GM13977 (cell line): ENCODE measurements at regions not wholly inside any gene's neighbourhood (a gene's known extent, or its start where the extent isn't known, plus 50 kb on each side); places are given as distances from the start of the nearest gene placed in this dataset.

ENCODE experiments used
- DNase-seq: peaks from one replicate; pipeline ENCODE4 v3.0.0; 2012; ENCODE audit warnings: low spot score
- CTCF ChIP-seq: IDR thresholded peaks from 2 replicates; pipeline ENCODE4 v1.5.1; 2012; ENCODE audit warnings: mild to moderate bottlenecking, control low read depth; ENCODE audit not compliant: insufficient read depth; ENCODE audit errors: extremely low read depth, missing control alignments
- in situ Hi-C: fragments of 300-500 bp; cut with MboI; formaldehyde crosslinking; loops from one replicate; pipeline ENCODE4 v1.12.0; 2022; ENCODE audit warnings: low sequenced_read_pairs, low pct_unique_long_range_greater_than_20kb, mixed read lengths, inconsistent platforms; ENCODE audit not compliant: unreplicated experiment

DNA sequence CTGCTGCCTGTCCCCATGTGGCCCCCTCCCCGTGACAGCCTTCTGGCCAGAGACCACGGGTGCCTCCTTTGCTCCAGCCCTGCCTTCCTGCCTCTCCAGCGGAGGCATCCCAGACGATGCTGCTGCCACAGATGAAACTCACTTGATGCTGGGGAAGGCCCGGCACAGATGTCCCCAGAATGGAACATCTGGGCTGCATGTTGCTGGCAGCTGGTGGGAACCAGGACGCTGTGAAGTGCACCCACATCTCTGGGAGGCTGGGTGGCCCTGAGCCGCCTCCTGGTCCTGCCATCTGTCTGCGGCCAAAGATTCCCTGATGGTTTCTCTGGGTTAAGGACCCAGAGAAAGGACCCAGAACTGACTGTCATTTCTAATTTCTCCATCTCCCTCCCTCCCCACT, 51.9 kb upstream of the PTPRS start:
- in situ Hi-C loops, result no loop called here
- DNase-seq, result no peak
- TF ChIP-seq CTCF, result no peak

DNA sequence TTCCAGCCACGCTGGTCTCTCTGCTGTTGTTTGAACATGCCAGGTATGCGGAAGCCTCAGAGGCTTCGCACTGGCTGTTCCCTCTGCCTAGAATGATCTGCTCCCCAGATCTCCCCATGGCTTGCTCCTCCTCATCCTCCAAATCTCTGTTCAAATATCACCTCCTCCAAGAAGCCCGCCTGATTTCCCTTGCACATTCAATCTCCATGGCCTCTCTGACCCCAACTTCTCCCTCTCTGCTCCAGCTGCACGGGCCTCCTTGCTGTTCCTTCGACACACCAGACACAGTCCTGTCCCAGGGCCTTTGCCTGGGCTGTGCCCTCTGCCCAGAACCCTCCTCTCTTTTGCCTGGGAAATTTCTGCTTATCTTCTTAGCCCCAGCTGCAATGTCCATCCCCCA, 52.5 kb upstream of the PTPRS start:
- TF ChIP-seq CTCF, result no peak
- no peak for DNase-seq
- in situ Hi-C loops, result no loop called here

GRCh38 chr19:5394551-5395505, 54.2 kb upstream of the PTPRS start:
- in situ Hi-C loops, result no loop called here

GRCh38 chr19:5395556-5395955, 54.9 kb upstream of the PTPRS start:
- DNase-seq, result no peak
- in situ Hi-C loops, result no loop called here
- no peak for TF ChIP-seq CTCF

More at GRCh38 chr19:5394551-5395505, 54.2 kb upstream of the PTPRS start:
- no peak for TF ChIP-seq CTCF
- DNase-seq, result no peak

GRCh38 chr19:5396096-5396939, 55.7 kb upstream of the PTPRS start:
- in situ Hi-C loops, result no loop called here
- no peak for DNase-seq

More at GRCh38 chr19:5396096-5396939, 55.7 kb upstream of the PTPRS start:
- TF ChIP-seq CTCF, result no peak
